ENCODE measurements at regions not wholly inside any gene's neighbourhood (a gene's known extent, or its start where the extent isn't known, plus 50 kb on each side); places are given as distances from the start of the nearest gene placed in this dataset.
"Not testable (repeated sequence)": the region's sequence is repeated elsewhere in the genome, so short reads cannot be mapped to it uniquely, and the experiment has no call there.

GRCh38 chr6:92023410-92023966, 1395.9 kb downstream of the EPHA7 start:
- DNase-seq, result no peak

- no peak for DNase-seq
These were observed 1407.6 kb downstream of the EPHA7 start for GRCh38 chr6:92011681-92012245.

DNA sequence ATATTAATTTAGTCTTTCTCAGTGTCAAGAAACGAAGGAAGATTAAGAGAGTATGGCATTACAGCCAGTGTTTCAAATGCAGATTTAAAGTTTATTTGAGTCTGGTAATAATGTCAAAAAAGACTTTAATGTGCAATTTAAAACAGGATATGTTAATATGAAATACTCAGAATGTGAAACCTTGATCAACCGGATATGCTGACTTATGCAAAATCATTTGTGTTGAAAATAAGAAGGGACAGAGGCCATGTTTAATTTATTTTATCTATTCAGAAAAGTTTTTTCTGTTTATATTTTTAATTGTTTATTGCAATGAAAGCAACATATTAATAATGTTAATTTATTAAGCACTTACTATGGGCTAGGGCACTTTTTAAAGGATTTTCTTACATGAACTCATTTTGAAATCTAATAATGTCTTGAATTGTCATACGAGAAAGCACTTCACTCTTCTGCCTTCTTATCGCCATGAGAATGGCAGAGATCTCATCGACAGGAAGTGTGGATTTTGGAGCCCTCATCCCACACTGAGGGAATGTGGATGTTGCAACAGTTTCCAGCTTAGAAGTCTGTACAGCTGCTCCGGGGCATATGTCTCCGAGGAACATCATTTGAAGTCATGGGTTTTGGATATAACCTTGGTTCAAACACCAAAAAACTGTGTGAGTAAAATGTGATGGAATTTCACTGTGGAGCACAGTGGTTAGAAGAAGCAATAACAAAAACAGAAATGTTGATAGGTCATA, 1410.4 kb downstream of the EPHA7 start:
- no peak for DNase-seq

DNA sequence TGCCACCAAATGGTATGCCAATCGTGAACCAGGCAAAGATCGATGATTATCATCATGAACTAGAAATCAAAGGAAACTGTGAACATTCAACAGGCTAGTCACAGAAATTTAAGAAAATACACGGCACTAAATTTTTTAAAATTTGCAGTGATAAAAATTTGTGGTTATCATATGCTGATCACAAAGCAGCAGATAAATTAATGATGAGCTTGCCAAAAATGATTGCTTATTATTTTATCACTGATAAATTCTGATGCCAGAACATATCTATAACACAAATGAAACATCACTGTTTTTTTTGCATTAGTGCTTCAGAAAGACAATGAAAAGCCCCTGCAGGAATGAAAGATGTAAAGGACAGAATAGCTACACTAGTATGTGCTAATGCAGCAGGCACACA, 1413.2 kb upstream of the MAP3K7 start:
- DNase-seq, result no peak

- no peak for DNase-seq
These were observed 1407.9 kb upstream of the MAP3K7 start for GRCh38 chr6:91994787-91995186.

- DNase-seq, result no peak
These were observed 1395.7 kb upstream of the MAP3K7 start for GRCh38 chr6:91982559-91982958.

GRCh38 chr6:91976797-91977196, 1389.9 kb upstream of the MAP3K7 start:
- DNase-seq, result no peak

DNA sequence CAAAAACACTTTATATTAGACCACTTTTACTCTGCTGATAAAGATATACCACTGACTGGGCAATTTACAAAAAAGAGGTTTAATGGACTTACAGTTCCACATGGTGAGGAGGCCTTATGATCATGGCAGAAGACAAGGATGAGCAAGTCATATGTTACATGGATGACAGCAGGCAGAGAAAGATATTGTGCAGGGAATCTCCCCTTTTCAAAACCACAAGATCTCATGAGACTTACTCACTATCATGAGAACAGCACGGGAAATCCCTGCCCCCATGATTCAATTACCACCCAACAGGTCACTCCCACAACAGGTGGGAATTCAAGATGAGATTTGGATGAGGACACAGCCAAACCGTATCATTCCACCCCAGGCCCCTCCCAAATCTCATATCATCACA, 1383.8 kb upstream of the MAP3K7 start:
- no peak for DNase-seq

GRCh38 chr6:91965872-91966271, 1379.0 kb upstream of the MAP3K7 start:
- DNase-seq, result no peak

GRCh38 chr6:91961671-91962070, 1374.8 kb upstream of the MAP3K7 start:
- DNase-seq, result no peak

DNA sequence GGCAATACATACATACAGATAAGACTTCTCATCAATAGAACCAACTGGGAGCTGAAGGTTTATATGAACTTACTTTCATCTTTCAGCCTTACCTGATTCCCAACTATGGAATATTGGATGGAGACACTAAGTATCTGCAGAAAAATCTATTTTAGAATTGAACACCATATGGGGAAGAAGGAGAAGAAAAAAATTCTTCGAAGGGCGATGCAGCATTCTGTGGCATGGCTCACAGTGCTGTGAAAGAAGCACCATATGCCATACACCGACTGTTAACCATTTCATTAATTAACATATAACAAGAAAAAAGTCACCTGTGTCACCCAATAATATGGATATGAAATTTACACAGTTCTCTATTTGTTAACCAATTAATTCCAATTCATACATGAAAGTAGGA, 1374.4 kb upstream of the MAP3K7 start:
- DNase-seq, result no peak

DNA sequence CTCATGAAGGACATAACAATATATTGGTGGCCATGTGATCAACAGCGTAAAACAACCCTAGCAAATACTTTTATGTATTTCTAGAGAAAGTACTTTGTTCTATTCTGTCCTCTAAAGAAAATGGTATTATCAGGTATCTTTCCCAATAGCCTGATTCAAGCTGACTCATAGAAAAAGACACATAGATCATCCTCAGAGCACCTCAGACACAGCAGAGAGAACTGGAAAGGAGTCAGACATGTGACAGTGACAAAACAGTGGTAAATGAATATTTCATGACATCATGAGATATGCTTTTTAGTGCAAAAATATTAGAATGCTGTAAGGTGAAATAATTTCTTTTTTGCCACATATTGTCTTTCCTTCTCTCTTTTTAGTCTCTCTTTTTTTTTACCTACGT, 1355.0 kb upstream of the MAP3K7 start:
- no peak for DNase-seq

DNA sequence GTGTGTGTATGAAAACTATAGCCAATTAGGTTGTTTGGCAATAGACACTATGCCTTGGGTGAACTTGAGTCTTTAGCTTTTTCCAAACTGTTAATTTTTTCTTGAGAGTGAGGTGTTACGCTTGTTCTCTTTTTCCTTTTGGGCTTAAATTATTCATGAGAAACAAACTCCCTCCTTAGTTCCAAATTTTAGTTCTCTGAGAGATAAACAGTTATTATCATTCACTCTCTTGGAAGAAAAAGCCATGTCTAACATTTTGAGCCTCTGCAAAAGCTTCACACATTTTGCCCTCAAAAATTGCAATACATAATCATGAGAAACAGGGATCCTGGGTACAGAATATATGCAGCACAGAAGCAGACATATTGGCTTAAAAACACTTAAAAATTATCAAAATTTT, 1353.9 kb upstream of the MAP3K7 start:
- no peak for DNase-seq

- no peak for DNase-seq
These were observed 1340.0 kb upstream of the MAP3K7 start for GRCh38 chr6:91926827-91927226.

DNA sequence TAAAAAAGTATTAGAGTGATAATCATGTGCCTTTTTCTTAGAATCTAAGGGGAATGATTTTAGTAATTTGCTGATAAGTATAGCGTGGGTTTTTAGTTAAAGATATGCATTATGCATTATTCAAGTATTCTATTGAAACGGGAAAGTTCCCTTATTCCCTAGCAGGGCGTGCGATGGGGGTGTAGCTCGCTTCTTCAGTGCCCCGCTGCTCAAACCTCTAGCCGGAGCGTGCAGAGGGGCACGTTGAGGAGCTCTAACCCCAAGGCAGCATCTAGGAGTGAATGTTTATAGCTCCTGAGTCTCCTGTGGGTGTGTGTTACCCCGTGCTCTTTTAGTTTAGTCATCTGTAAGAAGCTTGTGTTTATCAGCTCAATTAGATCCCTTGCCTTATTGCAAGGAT, 1339.5 kb upstream of the MAP3K7 start:
- DNase-seq, result no peak

DNA sequence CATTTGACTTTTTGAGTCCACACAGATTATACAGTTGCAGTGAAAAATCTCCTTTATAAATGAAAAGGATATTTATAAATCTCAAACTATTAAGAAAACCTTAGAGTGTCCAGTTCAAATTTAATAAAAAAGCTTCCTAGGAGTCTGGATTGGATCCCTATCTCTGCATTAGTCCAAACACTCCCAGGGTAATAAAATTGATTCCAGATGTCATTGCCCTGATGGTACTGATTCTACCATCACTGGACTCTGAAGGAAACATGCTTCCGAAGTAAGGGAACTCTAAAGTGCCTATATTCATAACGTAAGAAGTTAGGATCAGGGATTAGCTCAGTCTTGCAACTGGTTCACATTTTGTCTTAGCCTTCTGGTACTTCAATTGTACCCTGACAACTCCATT, 1325.1 kb upstream of the MAP3K7 start:
- no peak for DNase-seq

GRCh38 chr6:91904586-91905164, 1317.8 kb upstream of the MAP3K7 start:
- DNase-seq, result no peak

GRCh38 chr6:91895599-91896285, 1308.9 kb upstream of the MAP3K7 start:
- DNase-seq, result no peak

DNA sequence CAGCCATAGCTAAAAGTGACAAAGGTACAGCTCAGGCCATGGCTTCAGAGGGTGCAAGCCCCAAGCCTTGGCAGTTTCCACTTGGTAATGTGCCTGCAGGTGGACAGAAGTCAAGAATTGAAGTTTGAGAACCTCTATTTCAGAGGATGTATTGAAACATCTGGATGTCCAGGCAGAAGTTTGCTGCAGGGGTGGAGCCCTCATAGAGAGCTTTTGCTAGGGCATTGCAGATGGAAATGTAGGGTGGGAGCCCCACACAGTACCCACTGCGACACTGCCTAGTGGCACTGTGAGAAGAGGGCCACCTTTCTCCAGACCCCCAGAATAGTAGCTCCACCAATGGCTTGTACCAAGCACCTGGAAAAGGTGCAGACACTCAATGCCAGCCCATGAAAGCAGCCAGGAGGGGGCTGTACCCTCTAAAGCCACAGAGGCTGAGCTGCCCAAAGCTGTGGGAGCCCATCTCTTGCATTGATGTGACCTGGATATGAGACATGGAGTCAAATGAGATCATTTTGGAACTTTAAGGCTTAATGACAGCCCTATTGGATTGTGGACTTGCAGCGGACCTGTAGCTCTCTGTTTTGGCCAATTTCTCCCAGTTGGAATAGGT, 1299.4 kb upstream of the MAP3K7 start:
- no peak for DNase-seq

DNA sequence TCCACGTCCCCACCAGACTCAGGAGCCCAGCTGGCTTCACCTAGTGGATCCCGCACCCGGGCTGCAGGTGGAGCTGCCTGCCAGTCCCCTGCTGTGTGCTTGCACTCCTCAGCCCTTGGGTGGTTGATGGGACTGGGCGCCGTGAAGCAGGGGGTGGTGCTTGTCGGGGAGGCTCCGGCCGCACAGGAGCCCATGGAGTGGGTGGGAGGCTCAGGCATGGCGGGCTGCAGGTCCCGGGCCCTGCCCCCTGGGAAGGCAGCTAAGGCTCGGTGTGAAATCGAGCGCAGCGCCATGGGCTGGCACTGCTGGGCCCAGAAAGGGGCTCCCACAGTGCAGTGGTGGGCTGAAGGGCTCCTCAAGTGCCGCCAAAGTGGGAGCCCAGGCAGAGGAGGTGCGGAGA, 1294.9 kb upstream of the MAP3K7 start:
- DNase-seq, result not testable (repeated sequence)

DNA sequence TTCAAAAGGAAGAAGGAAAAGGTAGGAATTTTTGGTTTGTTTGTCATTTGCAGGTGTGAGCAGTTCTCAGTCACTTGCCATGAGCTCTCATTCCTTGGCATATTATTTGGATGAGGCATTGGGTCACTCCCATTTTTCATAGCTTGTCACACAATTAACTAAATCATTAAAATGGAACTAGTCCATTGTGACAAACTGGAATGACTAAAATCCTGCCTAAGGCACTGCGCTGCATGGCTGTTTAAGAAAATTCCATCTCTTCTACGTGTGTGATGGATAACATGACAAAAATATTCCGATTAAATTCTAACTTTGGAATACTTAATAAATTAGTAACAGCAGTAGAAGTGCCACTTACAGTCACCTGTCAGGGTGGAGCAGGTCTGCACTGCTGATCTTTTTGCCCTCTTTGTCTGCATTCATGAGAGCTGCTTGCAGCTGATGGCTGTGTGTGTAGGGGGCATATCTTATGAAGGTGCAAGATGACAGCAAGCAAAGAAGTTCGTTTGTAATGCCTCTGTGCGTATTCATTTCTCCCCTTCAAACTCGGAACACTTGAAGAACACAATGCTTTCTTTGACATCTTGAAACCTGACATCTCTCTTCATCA, 1292.6 kb upstream of the MAP3K7 start:
- DNase-seq, result no peak

DNA sequence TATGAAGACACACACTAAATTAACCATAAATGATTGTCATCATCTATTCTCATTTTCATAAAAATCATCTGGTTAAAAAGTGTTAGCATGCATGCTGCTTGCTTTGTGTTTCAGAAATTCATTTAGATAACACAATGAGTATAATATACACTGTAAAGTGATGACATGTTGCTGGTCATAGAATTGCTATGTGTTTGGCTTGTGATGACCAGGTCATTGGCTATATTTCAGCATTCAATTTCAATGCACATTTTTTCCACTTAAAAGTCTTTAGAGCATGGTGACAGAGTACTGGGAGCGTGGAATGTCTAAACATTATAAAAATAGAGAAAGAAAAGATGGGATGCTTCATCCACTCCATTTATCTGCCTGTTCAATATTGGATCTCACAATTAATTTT, 1291.1 kb upstream of the MAP3K7 start:
- no peak for DNase-seq

GRCh38 chr6:91874971-91875370, 1288.1 kb upstream of the MAP3K7 start:
- no peak for DNase-seq
